Spleen (tissue), 7 donors: ENCODE measurements at regions not wholly inside any gene's neighbourhood (a gene's known extent, or its start where the extent isn't known, plus 50 kb on each side); places are given as distances from the start of the nearest gene placed in this dataset.

Experiments used
- CTCF ChIP-seq, 11 experiments: fragments of 200-600 bp in 7 of 11; fragments of 450-650 bp in 4 of 11; sonication (generic) in 4 of 11; IDR thresholded peaks in 8 of 11; conservative IDR thresholded peaks in 3 of 11; 1 replicate in 7 of 11; 2 replicates in 4 of 11; pipeline versions ENCODE4 v1.4.0 to v1.8.0; 2016 to 2021; ENCODE audit warnings: antibody characterized with exemption in 11 of 11, inconsistent platforms in 4 of 11, mild to moderate bottlenecking in 1 of 11
- POLR2AphosphoS5 ChIP-seq, 3 donors: sonication (generic); formaldehyde crosslinking; IDR thresholded peaks; one replicate each; pipeline ENCODE4 v1.5.1; 2017; ENCODE audit warnings: antibody characterized with exemption in 3 of 3
- donor health status: DM: no; HTN: no; CAD: no; lungs with moderate emphysema.
- donor health status: DM: no; HTN: no; CAD: no.
- donor health status: DM: no; HTN: no; CAD: no.

GRCh38 chr2:136251197-136251884, 133.4 kb upstream of the CXCR4 start:
- TF ChIP-seq CTCF (IDR thresholded peaks at IDR 0.05 in 8 of 11, conservative IDR thresholded peaks at IDR 0.05 in 3 of 11), result no peak
- no peak for TF ChIP-seq POLR2AphosphoS5 (IDR thresholded peaks at IDR 0.05)
